Ureter (tissue), 1 donor: ENCODE measurements at regions not wholly inside any gene's neighbourhood (a gene's known extent, or its start where the extent isn't known, plus 50 kb on each side); places are given as distances from the start of the nearest gene placed in this dataset.

ENCODE experiments used
- DNase-seq: peaks from one replicate; pipeline ENCODE4 v3.0.0-alpha.2; 2020; ENCODE audit warnings: low spot score
- donor health status: DM: yes; HTN: yes; CAD: no.

DNA sequence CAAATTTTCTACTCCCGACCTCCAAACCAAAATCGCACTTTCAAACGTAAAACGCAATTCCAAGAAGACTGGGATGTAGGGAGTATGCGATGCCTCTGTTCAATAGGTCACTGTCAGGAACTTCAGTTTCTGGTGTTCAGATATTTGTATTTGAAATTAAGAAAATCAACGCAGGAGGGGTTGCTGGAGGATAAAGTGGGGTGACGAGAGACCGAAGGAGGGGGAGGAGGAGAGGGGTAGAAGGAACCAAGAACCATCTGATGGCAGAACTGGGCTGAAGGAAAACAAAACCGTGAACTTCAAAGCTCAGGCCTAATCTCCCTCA lies 293.8 kb upstream of the NFE2L3 start:
- DNase-seq, result no peak

DNA sequence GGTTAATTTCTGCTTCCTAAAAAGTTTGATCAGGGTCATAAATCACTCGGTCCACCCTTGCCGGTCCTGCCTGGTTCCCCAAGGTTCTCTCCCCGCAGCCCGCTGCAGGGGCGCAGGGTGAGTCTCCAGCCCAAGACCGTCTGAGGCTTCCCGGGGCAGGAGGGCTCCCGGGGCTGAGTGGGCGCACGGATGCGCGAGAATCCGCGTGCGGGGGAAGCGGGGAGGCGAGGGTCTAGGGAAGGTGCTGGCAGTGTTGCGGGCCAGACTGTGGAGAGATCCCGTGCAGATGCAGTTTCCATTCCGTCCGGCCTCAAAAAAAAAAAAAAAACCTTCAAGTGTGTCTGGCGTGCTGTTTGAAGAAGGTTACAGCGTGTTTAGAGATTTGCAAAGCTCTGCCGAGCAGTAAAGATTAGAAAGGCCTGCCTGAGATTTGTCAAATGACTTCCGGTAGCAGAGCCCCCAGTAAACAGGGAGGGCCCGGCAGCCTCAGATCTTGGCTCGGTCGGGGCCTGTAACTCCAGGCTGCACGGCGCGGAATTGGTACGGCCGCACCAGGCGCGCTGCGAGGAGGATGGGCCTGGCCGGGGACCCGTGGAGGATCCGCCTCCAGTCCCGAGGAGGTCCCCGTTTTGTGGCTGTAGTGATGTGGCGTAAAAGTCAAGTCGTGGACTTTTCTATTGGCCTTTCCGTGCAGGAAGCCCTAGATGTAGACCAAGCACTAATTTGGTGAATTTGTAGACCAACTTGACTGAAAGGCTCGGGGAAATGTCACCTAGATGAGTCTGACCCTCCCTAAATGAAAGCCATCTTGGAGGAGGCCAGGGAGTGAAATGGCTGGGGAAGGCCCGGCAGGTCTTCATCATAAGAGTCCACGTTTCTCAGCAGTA lies 293.2 kb upstream of the NFE2L3 start:
- DNase-seq, result no peak

DNA sequence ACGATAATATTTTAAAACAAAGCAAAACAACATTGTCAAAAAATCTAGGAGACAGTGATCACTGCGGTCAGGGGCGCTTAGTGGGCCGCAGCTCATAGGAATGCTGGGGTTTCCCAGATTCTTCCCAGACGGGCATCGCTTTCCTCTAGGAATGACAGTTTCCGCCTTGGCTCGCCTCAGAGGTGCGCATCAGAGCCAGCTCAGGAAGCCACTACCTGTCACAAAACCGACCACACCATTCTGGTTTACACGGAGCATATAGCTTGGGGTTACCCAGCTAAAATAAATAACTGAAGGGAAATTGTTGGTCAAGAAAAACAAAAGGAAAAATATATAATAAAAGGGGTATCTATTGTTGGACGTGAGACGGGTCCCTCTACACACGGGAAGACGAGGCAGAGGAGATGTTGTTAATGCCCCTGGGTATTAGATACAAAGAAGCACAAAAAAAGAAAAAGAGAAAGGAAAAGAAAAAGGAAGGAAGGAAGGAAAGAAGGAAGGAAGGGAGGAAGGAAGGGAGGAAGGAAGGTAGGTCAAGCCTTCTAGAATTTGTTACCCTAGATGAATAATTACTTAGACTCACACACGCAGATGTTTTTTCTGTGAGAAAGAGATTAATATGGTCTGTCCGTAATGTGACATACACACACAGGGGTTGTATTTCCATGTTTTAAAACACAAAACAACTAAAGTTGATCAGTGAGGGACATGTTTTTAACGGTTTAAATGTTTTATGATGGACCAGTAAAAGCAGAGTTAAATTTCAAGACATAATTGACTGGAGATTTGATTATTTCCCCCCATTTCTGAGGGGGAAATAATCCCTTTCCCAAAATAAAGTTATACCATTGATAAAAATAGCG lies 292.4 kb upstream of the NFE2L3 start:
- no peak for DNase-seq

DNA sequence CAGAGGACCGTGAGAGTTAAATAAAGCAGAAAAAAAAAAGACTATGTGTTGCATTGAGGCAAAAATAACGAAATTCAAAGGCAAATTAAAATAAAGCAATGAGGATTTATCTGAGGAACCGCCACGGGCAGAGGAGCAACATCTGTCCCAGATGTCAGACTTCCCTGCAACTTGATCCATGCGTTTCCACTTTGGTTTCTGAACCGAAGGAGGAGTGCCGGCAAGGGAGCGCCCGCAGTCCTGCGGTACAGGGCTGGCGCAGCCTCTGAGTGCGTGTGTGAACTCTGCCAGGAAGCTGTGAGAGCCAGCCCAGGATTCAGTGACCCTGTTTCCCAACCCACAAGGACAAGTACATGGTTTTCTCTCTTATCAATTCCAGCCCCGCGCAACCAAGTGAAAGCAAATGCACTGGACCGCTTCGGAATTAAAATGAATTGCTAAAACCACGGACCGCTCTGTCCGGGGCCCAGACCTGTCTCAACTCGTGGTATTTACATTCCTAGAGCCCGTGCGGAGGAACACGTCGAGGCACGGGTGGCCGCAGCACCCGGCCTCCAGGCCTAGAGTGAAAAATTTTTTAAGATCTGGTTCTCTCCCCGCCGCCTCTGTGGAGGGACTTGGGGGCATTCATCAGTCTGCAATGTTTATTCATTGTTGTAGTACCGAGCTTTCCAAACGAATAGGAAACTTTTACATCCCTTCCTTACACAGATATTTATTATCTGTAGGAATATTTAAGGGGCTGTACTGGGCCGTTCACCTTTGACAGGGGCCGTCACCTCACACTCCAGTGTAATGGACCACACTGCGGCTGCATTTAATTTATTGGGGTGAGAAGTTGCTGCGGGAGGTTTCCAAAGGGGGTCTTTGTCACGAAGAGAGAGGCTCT lies 291.5 kb upstream of the NFE2L3 start:
- DNase-seq, result no peak

- DNase-seq, result no peak
These were observed 290.9 kb upstream of the NFE2L3 start for GRCh38 chr7:25861164-25861496.

DNA sequence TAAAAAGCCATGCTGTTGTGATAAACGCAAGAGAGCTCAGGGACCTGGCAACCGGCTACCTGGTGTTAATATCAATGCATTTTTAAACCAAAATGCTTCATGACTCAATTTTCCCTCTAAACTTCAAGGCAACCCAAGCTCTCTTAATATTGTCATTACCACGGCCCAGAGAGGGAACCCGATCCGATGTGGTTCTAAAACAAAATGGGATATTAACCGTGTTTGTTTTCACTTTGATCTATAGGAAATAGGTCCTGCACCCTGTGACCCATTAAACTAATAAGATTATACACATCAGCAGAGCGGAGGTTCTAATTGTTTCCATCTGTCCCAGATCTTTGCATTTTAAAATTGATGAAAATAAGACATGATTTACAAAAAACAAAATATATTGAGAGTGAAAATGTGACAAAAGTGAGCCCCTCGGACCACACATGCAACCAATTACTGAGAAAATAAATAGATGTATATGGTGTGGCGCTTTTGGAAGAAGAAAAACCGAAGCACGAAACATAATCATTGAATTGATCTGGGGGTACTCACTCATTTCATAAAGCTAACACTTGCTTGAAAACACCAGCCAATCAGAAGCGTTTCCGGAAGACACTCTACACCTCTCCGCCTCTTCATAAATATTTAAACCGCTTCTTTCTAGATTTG lies 290.3 kb upstream of the NFE2L3 start:
- no peak for DNase-seq

- peak; percentile 96 for DNase-seq
These were observed 289.6 kb upstream of the NFE2L3 start for GRCh38 chr7:25862261-25863004.

DNA sequence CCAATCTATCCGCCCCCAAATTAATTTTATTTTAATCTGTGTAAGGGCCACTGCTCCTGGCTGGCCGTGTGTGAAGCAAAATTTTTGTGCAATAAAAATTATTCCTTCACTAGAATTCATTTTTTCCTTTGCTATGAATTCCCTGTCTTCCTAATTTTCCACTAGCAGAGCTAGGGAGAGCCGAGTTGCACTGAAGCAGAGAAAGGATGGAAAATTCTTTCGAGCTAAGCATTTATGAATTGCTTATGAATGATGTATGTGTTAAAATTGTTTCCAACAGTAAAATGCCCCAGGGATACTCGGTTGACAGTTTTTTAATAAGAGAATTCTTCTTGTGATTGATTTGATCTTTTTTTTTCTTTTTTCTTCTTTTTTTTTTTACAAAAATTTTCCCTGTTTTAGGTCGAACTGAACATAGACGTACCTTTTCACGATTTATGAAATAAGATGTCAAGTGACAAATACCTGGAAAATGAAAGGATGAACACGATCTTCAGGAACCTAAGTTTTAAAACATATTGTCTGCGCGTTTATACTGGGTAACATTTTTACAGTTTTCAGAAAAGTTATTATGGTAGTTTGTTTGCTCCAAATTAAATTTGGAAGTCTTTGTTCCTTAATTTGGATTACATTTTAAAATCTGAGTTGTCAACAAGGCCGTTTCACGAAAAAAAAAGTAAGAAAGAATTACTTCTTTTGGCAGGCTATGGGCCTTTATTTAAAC lies 288.8 kb upstream of the NFE2L3 start:
- DNase-seq, result no peak

- no peak for DNase-seq
These were observed 288.3 kb upstream of the NFE2L3 start for GRCh38 chr7:25863729-25864110.

DNA sequence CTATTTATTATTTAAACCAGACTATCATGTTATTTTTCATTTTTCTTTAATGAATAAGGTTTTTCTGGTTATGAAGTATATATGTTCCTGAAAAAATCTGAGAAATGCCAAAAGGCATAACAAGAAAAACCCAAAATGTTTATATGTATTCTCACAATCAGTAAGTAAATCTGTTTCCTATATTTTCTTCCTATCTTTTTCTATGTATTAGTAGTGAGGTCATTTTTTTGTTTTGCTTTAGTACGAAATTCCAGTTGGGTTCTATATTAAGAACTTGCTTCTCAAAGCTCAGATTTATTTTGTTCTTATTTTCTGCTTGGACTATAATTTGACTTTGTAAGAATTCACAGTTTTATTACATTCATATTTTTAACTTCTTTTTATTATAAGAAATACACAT lies 287.5 kb upstream of the NFE2L3 start:
- DNase-seq, result no peak

DNA sequence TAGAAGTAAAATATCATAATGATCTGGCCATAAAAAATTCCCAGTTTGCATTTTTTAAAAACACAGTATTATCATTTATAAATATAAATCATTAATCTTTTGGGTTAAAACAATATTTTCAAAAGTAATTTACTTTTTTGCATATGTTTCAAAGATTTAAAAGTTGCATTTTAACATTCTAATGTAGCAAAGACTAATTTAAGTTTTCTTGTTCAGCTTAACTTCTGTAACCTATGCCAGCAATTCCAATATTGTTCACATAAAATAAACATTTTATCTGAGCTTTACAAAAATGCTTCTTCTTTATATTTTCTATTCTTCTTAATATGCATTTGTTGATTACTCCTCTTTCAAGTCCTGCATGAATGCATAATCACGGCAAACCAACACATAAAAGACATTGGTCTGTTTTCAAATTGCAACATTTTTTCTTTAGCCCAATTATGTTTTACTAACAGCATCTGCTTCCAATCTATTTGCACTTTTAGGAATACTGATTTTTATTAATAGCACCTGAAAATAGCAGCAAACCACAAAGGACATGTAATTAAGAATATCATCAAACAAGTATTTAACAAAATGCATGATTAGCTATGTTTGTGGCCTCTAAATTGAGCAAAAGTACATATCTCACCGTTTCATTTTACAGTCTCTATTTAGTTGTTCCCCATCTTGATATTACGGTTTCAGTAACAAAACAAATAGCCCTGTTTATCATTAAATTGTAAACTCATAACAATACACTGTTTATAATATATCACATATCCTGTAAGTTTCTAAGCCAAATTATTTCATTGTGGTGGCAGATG lies 286.9 kb upstream of the NFE2L3 start:
- DNase-seq, result no peak

- no peak for DNase-seq
These were observed 283.5 kb upstream of the NFE2L3 start for GRCh38 chr7:25868509-25868908.

DNA sequence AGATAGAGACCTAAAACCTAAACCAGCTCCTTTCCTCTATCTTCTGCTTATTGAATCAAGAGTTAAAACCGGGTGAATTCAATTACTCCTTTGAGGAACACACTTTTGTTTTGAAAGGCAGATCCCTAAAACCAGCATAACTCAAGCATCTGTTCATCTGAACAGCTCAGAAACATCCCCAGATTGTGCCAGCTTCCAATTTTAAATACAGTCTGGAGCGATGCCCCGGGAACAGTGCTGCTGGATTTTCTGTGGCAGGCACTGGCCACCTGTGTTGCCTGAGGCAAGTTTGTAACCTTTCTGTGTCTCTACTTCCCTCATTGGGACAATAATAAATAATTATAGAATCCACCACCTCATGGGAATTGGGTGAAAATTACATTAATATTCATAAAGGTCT lies 281.4 kb upstream of the NFE2L3 start:
- no peak for DNase-seq

GRCh38 chr7:25876092-25876491 lies 275.9 kb upstream of the NFE2L3 start:
- no peak for DNase-seq

GRCh38 chr7:25877802-25878789 lies 273.9 kb upstream of the NFE2L3 start:
- DNase-seq, result no peak

DNA sequence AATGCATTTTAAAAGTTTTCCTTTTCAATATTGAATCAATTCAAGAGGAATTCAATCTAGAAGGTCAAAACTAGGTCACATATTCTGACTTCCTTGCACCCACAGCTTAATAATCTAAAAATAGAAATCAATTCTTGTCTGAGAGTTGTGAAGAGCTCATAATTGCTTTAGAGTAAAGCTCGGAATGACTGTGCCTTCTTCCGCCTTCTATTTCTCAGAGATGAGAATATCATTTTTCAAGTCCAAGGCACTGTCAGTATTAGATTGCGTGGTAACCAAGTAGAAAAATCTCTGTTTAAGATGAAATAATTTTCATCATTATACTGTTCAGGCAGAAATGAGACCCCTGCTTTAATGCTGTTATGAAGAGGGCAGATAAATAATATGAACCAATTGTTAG lies 272.2 kb upstream of the NFE2L3 start:
- DNase-seq, result no peak

DNA sequence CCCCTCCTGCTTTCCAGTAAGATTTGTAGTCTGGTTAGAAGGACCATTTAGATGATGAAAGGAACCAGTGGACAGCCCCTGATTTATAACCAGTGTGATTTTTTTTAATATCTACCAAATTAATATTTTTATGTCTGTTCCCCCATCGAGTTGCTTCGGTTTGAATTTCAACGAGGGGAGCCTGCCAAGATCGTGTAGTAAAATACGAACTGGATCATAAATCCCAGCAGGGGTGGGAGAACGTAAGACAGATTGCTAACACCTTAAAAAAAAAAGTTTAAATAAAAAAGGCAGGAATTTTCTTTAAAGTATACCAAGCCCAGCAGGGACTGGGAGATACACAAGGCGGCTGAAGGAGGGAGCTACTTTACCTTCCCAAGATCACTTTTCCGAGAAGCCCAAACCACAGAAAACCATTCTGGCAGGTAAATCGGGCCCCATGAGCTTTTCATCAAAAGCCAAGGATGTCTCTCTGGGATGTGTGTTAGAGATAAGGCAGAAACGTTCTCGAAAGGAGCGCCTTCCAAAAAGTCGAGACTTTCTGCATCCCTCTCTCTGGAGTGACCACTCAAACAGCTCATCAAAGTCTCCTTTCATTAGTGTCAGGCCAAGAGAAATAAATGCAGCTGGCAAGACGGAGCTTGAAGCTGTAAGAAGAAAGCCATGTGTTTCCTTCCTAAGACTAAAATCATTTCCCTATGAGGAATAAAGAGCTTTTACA lies 270.5 kb upstream of the NFE2L3 start:
- no peak for DNase-seq
